Activated CD4-positive, alpha-beta memory T cell treated with anti-CD3 and anti-CD28 coated beads for 36 hours (primary cell): ENCODE measurements at regions not wholly inside any gene's neighbourhood (a gene's known extent, or its start where the extent isn't known, plus 50 kb on each side); places are given as distances from the start of the nearest gene placed in this dataset.

Source experiments
- CTCF ChIA-PET: fragments of 350-600 bp; sonication (Branson Sonifier 250); formaldehyde crosslinking; loops from one replicate; lab custom pipeline; 2021; ENCODE audit warnings: antibody characterized with exemption, inconsistent platforms; lab: Charles Lee
- POLR2A ChIA-PET: fragments of 350-600 bp; sonication (Branson Sonifier 250); formaldehyde crosslinking; loops from one replicate; lab custom pipeline; 2021; ENCODE audit warnings: antibody characterized with exemption; lab: Charles Lee
- DNase-seq: peaks from one replicate; pipeline ENCODE4 v3.0.0-alpha.2; 2020
- H3K27ac Mint-ChIP-seq: one replicate; pipeline ENCODE4 v1.8.0; 2021; ENCODE audit warnings: mixed read lengths
- H3K27me3 Mint-ChIP-seq: one replicate; pipeline ENCODE4 v1.8.0; 2021; ENCODE audit warnings: mixed read lengths
- H3K36me3 Mint-ChIP-seq: one replicate; pipeline ENCODE4 v1.8.0; 2021; ENCODE audit warnings: mixed read lengths
- H3K4me1 Mint-ChIP-seq: one replicate; pipeline ENCODE4 v1.8.0; 2021; ENCODE audit warnings: low read depth, mixed read lengths
- H3K4me3 Mint-ChIP-seq: one replicate; pipeline ENCODE4 v1.8.0; 2021; ENCODE audit warnings: mild to moderate bottlenecking, mixed read lengths
- H3K9me3 Mint-ChIP-seq: one replicate; pipeline ENCODE4 v1.8.0; 2021; ENCODE audit warnings: mixed read lengths
- intact Hi-C: fragments of 100-400 bp; cut with micrococcal nuclease; formaldehyde crosslinking; loops from one replicate; pipeline ENCODE4 v1.15.1; 2023

DNA sequence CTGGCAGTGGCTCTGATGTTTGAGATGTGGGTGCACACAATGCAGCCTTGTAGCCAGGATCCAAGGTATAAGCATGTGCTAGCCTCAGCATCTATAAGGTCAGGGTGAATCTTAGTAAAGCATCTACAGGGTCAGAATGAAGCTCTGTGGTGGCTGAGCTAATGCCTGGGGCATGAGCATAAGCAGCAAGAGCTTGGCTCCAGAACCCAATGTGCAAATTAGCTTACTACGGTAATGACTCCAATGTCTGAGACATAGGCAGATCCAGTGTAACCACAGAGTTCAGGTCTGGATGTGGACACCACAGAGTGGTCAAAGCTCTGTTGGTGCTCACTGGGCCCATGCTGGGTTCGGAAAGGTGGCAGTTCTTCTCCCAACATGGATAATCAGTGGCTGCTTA, 304.5 kb upstream of the NECTIN3 start:
- Mint-ChIP-seq H3K36me3 (no peaks in the 10 kb centered on the region), H3K27me3 (peaks cover 5% of the 10 kb centered on the region), H3K9me3 (peaks cover 2% of the 10 kb centered on the region), H3K27ac (no peak overlapping the region), H3K4me3 (no peak overlapping the region), H3K4me1 (no peaks in the 10 kb centered on the region)
- intact Hi-C loops, result no loop called here
- ChIA-PET POLR2A (no interaction called here), CTCF (no interaction called here)
- no peak for DNase-seq

DNA sequence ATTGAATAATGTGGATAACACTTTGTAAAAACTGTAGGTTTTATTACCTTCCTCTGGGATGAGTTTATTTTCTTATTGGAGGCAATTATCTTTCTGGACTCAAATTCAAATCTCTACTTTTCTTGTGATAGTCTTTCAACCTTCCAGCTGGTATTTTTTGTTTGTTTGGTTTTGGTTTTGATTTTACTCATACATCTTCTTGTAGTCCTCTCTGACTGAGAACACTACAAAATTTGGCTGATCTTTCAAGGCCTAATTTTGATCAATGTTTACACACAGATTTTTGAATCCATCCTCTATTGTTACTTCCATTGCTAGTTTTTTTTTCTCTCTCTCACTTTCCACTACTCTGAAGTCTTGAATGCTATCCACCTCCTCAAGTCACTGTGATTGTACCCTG, 303.8 kb upstream of the NECTIN3 start:
- intact Hi-C loops, result no loop called here
- H3K9me3 Mint-ChIP-seq, result peaks cover 2% of the 10 kb centered on the region
- H3K4me3 Mint-ChIP-seq, result no peak overlapping the region
- CTCF ChIA-PET, result no interaction called here
- no peaks in the 10 kb centered on the region for H3K36me3 Mint-ChIP-seq
- no peaks in the 10 kb centered on the region for H3K4me1 Mint-ChIP-seq
- DNase-seq, result no peak
- H3K27ac Mint-ChIP-seq, result no peak overlapping the region
- POLR2A ChIA-PET, result no interaction called here
- H3K27me3 Mint-ChIP-seq, result peaks cover 5% of the 10 kb centered on the region

GRCh38 chr3:110773413-110773954, 298.1 kb upstream of the NECTIN3 start:
- no peak for DNase-seq
- intact Hi-C loops, result no loop called here
- H3K4me1 Mint-ChIP-seq, result no peaks in the 10 kb centered on the region
- ChIA-PET CTCF (interaction anchor here (0.6 kb wide), 1 partner anchor 162 kb away, joined by 3 read pairs; no protein-coding TSS in a partner anchor), POLR2A (interaction anchor here (0.5 kb wide), 1 partner anchor 1422 kb away, joined by 4 read pairs; no protein-coding TSS in a partner anchor)
- H3K9me3 Mint-ChIP-seq, result no peaks in the 10 kb centered on the region
- H3K36me3 Mint-ChIP-seq, result no peaks in the 10 kb centered on the region
- H3K27me3 Mint-ChIP-seq, result no peaks in the 10 kb centered on the region
- no peak overlapping the region for H3K4me3 Mint-ChIP-seq
- no peak overlapping the region for H3K27ac Mint-ChIP-seq

GRCh38 chr3:110774496-110775265, 296.9 kb upstream of the NECTIN3 start:
- Mint-ChIP-seq H3K4me3 (no peak overlapping the region), H3K27me3 (no peaks in the 10 kb centered on the region), H3K9me3 (no peaks in the 10 kb centered on the region), H3K4me1 (no peaks in the 10 kb centered on the region), H3K27ac (no peak overlapping the region), H3K36me3 (no peaks in the 10 kb centered on the region)
- no peak for DNase-seq
- ChIA-PET POLR2A (no interaction called here), CTCF (no interaction called here)
- intact Hi-C loops, result no loop called here

- POLR2A ChIA-PET, result no interaction called here
- Mint-ChIP-seq H3K4me1 (no peaks in the 10 kb centered on the region), H3K27ac (no peak overlapping the region), H3K27me3 (no peaks in the 10 kb centered on the region), H3K9me3 (peaks cover 2% of the 10 kb centered on the region), H3K4me3 (no peak overlapping the region), H3K36me3 (no peaks in the 10 kb centered on the region)
- intact Hi-C loops, result no loop called here
- CTCF ChIA-PET, result no interaction called here
- DNase-seq, result no peak
Measured at GRCh38 chr3:110779581-110779980, 292.0 kb upstream of the NECTIN3 start.

GRCh38 chr3:110783541-110783940, 288.1 kb upstream of the NECTIN3 start:
- ChIA-PET POLR2A (no interaction called here), CTCF (no interaction called here)
- intact Hi-C loops, result no loop called here
- H3K27ac Mint-ChIP-seq, result no peak overlapping the region
- no peaks in the 10 kb centered on the region for H3K27me3 Mint-ChIP-seq
- no peaks in the 10 kb centered on the region for H3K4me1 Mint-ChIP-seq
- H3K9me3 Mint-ChIP-seq, result peaks cover 9% of the 10 kb centered on the region
- DNase-seq, result no peak
- H3K36me3 Mint-ChIP-seq, result no peaks in the 10 kb centered on the region
- no peak overlapping the region for H3K4me3 Mint-ChIP-seq

- H3K27ac Mint-ChIP-seq, result no peak overlapping the region
- peaks cover 9% of the 10 kb centered on the region for H3K9me3 Mint-ChIP-seq
- peaks cover 4% of the 10 kb centered on the region for H3K27me3 Mint-ChIP-seq
- CTCF ChIA-PET, result no interaction called here
- intact Hi-C loops, result no loop called here
- no peaks in the 10 kb centered on the region for H3K4me1 Mint-ChIP-seq
- no peak overlapping the region for H3K4me3 Mint-ChIP-seq
- DNase-seq, result no peak
- H3K36me3 Mint-ChIP-seq, result no peaks in the 10 kb centered on the region
- POLR2A ChIA-PET, result no interaction called here
Measured at GRCh38 chr3:110788794-110789193, 282.8 kb upstream of the NECTIN3 start.

GRCh38 chr3:110789315-110789714, 282.3 kb upstream of the NECTIN3 start:
- CTCF ChIA-PET, result no interaction called here
- no peaks in the 10 kb centered on the region for H3K4me1 Mint-ChIP-seq
- POLR2A ChIA-PET, result no interaction called here

GRCh38 chr3:110790631-110791030, 281.0 kb upstream of the NECTIN3 start:
- H3K9me3 Mint-ChIP-seq, result peaks cover 3% of the 10 kb centered on the region
- no peak overlapping the region for H3K27ac Mint-ChIP-seq
- H3K27me3 Mint-ChIP-seq, result peaks cover 4% of the 10 kb centered on the region
- no peak overlapping the region for H3K4me3 Mint-ChIP-seq
- CTCF ChIA-PET, result no interaction called here
- H3K36me3 Mint-ChIP-seq, result no peaks in the 10 kb centered on the region
- intact Hi-C loops, result no loop called here
- POLR2A ChIA-PET, result no interaction called here
- no peak for DNase-seq
- H3K4me1 Mint-ChIP-seq, result no peaks in the 10 kb centered on the region

More at GRCh38 chr3:110789315-110789714, 282.3 kb upstream of the NECTIN3 start:
- Mint-ChIP-seq H3K4me3 (no peak overlapping the region), H3K27me3 (peaks cover 4% of the 10 kb centered on the region), H3K36me3 (no peaks in the 10 kb centered on the region), H3K27ac (no peak overlapping the region), H3K9me3 (peaks cover 9% of the 10 kb centered on the region)
- no peak for DNase-seq
- intact Hi-C loops, result no loop called here

DNA sequence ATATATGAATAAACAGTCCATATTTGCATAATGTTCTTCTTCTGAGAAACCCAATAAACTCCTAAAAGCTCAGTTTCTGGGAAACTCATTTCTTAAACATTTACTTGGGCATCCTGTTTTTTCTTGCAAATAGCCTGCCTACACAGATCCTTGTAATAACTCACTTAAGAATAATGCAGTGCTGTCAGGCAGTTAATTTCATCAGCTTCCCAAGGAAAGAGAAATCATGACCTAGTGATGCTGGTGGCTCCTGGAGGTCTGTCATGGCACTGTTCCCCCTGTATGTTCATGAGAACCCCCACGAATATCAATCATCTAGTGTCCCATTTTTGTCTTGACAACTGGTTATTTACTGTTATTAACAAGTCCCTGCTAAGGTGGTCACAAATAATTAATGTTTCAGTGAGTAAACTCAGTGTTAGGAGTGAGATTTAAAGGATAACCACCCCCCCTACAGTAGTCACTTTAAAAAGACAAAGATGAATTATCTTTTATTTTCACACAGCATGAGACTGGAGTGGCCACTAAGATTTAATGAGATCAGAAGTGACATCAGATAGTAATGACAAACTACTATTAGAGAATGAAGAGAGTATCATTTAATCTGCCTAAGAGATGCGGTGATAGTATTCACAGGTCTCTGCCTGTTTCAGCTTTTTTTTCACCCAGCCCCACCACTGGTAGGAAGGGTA, 279.5 kb upstream of the NECTIN3 start:
- H3K27ac Mint-ChIP-seq, result no peak overlapping the region
- H3K27me3 Mint-ChIP-seq, result peaks cover 4% of the 10 kb centered on the region
- no peak overlapping the region for H3K4me3 Mint-ChIP-seq
- CTCF ChIA-PET, result no interaction called here
- H3K36me3 Mint-ChIP-seq, result no peaks in the 10 kb centered on the region
- DNase-seq, result no peak
- intact Hi-C loops, result no loop called here
- no peaks in the 10 kb centered on the region for H3K4me1 Mint-ChIP-seq
- no peaks in the 10 kb centered on the region for H3K9me3 Mint-ChIP-seq
- POLR2A ChIA-PET, result no interaction called here

DNA sequence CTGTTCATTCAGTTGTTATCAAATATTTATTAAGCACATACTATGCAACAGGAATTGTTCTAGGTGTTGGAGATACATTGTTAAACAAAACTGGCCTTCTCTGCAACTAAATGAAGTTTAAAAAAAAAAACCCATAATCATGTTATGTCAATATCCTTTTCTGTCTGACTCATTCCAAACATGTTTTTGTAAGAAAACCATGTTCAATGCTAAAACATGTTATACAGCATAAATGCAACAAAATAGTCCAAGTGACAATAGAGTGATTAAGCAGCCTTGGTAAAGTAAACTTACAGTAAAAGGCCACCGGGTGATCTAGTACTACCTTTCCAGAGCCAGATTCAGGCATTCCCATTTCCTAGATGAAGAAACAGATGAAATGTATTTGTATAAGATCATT, 278.0 kb upstream of the NECTIN3 start:
- no peak overlapping the region for H3K27ac Mint-ChIP-seq
- intact Hi-C loops, result no loop called here
- no peaks in the 10 kb centered on the region for H3K9me3 Mint-ChIP-seq
- H3K4me3 Mint-ChIP-seq, result no peak overlapping the region
- CTCF ChIA-PET, result no interaction called here
- no peaks in the 10 kb centered on the region for H3K36me3 Mint-ChIP-seq
- H3K27me3 Mint-ChIP-seq, result peaks cover 4% of the 10 kb centered on the region
- POLR2A ChIA-PET, result no interaction called here
- no peak for DNase-seq
- H3K4me1 Mint-ChIP-seq, result no peaks in the 10 kb centered on the region

DNA sequence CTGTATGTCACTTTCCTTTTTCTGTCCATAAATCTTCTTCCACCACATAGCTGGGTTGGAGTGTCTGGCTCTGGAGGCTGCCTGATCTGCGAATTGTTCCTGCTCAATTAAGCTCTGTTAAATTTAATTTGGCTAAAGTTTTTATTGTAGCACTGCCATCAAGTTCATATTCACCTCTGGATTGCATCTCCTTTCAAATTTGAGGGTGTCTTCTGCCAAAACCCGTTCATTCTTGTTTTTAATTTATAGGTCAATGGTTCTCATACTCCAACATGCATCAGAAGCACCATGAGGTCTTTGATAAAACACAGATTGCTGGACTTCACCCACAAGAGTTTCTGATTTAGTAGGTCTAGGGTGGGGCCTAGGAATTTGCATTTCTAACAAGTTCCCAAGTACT, 276.5 kb upstream of the NECTIN3 start:
- Mint-ChIP-seq H3K4me1 (no peaks in the 10 kb centered on the region), H3K36me3 (no peaks in the 10 kb centered on the region), H3K9me3 (no peaks in the 10 kb centered on the region), H3K4me3 (no peak overlapping the region), H3K27ac (no peak overlapping the region), H3K27me3 (peaks cover 4% of the 10 kb centered on the region)
- intact Hi-C loops, result no loop called here
- ChIA-PET POLR2A (no interaction called here), CTCF (no interaction called here)
- DNase-seq, result no peak
